Uterus (tissue), 2 donors: ENCODE measurements at regions not wholly inside any gene's neighbourhood (a gene's known extent, or its start where the extent isn't known, plus 50 kb on each side); places are given as distances from the start of the nearest gene placed in this dataset.

Experiments
- POLR2A ChIP-seq, 2 donors: fragments of 450-650 bp; IDR thresholded peaks; one replicate each; pipeline ENCODE4 v1.6.1; 2016; ENCODE audit warnings: antibody characterized with exemption in 2 of 2, mild to moderate bottlenecking in 1 of 2, moderate library complexity in 1 of 2
- TF ChIP-seq, protein P1 (sequence below), 4 experiments: fragments of 200-600 bp in 2 of 4; fragments of 450-650 bp in 2 of 4; sonication (generic) in 2 of 4; IDR thresholded peaks; one replicate each; pipeline ENCODE4 v1.5.1; 2016 to 2019; ENCODE audit warnings: antibody characterized with exemption in 4 of 4, mild to moderate bottlenecking in 2 of 4, moderate library complexity in 1 of 4

DNA sequence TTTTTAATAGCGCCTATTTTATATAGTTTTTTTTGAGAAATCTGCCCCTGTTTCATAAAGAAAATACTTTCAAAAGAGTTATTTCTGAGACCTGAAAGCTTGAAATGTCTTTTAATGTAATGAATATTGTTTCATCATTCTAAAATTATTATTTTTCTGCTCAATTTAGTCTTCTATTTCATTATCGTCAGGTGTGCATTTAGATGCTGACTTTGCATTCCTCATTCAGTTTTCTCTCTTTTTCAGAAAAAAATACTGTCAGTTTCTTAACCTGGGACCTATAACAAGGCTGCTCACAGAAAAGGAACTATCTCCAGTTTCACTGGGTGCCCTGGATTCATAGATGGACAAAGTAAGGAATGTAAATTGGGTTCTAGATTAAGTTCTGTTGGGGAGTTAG, 1631.7 kb downstream of the SUCLG1 start:
- TF ChIP-seq, protein P1, sequence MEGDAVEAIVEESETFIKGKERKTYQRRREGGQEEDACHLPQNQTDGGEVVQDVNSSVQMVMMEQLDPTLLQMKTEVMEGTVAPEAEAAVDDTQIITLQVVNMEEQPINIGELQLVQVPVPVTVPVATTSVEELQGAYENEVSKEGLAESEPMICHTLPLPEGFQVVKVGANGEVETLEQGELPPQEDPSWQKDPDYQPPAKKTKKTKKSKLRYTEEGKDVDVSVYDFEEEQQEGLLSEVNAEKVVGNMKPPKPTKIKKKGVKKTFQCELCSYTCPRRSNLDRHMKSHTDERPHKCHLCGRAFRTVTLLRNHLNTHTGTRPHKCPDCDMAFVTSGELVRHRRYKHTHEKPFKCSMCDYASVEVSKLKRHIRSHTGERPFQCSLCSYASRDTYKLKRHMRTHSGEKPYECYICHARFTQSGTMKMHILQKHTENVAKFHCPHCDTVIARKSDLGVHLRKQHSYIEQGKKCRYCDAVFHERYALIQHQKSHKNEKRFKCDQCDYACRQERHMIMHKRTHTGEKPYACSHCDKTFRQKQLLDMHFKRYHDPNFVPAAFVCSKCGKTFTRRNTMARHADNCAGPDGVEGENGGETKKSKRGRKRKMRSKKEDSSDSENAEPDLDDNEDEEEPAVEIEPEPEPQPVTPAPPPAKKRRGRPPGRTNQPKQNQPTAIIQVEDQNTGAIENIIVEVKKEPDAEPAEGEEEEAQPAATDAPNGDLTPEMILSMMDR (IDR thresholded peaks at IDR 0.05), result no peak
- no peak for TF ChIP-seq POLR2A (IDR thresholded peaks at IDR 0.05)
